Mesothelial cell of epicardium (in vitro differentiated cells): ENCODE measurements at regions not wholly inside any gene's neighbourhood (a gene's known extent, or its start where the extent isn't known, plus 50 kb on each side); places are given as distances from the start of the nearest gene placed in this dataset.
A peak's percentile ranks its signal among the peaks of the same experiment; 100 is the strongest.

Experiments used
- DNase-seq, 2 experiments: peaks; one replicate each; pipeline ENCODE4 v3.0.0; 2021; ENCODE audit warnings: low spot score in 2 of 2; ENCODE audit not compliant: unreplicated experiment in 2 of 2
- H3K27ac Mint-ChIP-seq: 2 replicates; pipeline ENCODE4 v1.8.0; 2021; ENCODE audit warnings: mixed read lengths
- H3K27me3 Mint-ChIP-seq: 2 replicates; pipeline ENCODE4 v1.8.0; 2021; ENCODE audit warnings: low read depth, mixed read lengths
- H3K36me3 Mint-ChIP-seq: 2 replicates; pipeline ENCODE4 v1.8.0; 2021; ENCODE audit warnings: mixed read lengths
- H3K4me1 Mint-ChIP-seq: 2 replicates; pipeline ENCODE4 v1.8.0; 2021; ENCODE audit warnings: mixed read lengths
- H3K4me3 Mint-ChIP-seq: 2 replicates; pipeline ENCODE4 v1.8.0; 2021; ENCODE audit warnings: mild to moderate bottlenecking, moderate library complexity, mixed read lengths
- H3K9me3 Mint-ChIP-seq: 2 replicates; pipeline ENCODE4 v1.8.0; 2021; ENCODE audit warnings: mixed read lengths
- TF ChIP-seq, protein P1 (sequence below): fragments of 200-600 bp; sonication (generic); IDR thresholded peaks from one replicate; pipeline ENCODE4 v1.5.0; 2021; ENCODE audit warnings: antibody characterized with exemption; ENCODE audit not compliant: unreplicated experiment

DNA sequence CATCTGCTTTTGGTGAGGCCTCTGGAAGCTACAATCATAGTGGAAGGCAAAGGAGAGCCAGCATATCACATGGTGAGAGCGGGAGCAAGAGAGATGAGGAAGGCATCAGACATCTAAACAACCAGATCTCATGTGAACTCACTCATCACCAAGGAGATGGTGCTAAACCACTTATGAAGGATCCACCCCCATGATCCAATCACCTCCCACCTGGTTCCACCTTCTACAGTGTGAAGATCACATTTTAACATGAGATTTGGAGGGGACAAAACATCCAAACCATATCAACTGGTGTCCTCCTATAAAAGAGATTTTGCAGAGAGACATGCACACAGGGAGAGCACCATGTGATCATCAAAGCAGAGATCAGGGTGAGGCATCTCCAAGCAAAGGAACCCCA, 578.6 kb downstream of the MATN1 start:
- TF ChIP-seq, protein P1, sequence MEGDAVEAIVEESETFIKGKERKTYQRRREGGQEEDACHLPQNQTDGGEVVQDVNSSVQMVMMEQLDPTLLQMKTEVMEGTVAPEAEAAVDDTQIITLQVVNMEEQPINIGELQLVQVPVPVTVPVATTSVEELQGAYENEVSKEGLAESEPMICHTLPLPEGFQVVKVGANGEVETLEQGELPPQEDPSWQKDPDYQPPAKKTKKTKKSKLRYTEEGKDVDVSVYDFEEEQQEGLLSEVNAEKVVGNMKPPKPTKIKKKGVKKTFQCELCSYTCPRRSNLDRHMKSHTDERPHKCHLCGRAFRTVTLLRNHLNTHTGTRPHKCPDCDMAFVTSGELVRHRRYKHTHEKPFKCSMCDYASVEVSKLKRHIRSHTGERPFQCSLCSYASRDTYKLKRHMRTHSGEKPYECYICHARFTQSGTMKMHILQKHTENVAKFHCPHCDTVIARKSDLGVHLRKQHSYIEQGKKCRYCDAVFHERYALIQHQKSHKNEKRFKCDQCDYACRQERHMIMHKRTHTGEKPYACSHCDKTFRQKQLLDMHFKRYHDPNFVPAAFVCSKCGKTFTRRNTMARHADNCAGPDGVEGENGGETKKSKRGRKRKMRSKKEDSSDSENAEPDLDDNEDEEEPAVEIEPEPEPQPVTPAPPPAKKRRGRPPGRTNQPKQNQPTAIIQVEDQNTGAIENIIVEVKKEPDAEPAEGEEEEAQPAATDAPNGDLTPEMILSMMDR = no peak
- no peak overlapping the region for H3K27ac Mint-ChIP-seq
- DNase-seq = no peak
- H3K4me1 Mint-ChIP-seq = no peaks in the 10 kb centered on the region
- H3K36me3 Mint-ChIP-seq = no peaks in the 10 kb centered on the region
- no peak overlapping the region for H3K4me3 Mint-ChIP-seq
- peaks cover 12% of the 10 kb centered on the region for H3K9me3 Mint-ChIP-seq
- peaks cover 39% of the 10 kb centered on the region for H3K27me3 Mint-ChIP-seq

DNA sequence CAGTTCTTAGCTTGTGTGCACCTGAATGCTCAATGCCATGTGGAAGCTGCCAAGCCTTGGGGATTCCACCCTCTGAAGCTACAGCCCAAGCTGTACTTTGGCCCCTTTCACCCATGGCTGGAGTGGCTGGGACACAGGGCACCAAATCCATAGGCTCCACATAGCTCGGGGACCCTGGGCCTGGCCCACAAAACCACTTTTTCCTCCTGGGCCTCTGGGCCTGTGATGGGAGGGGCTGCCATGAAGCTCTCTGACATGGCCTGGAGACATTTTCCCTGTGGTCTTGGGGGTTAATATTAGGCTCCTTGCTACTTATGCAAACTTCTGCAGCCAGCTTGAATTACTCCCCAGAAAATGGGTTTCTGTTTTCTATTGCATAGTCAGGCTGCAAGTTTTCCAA, 579.9 kb downstream of the MATN1 start:
- Mint-ChIP-seq H3K27me3 (peaks cover 37% of the 10 kb centered on the region), H3K9me3 (peaks cover 12% of the 10 kb centered on the region), H3K4me1 (no peaks in the 10 kb centered on the region), H3K27ac (no peak overlapping the region), H3K4me3 (no peak overlapping the region), H3K36me3 (no peaks in the 10 kb centered on the region)
- DNase-seq = peak in 1 of 2 experiments; percentile 26
- TF ChIP-seq, protein P1 = no peak

DNA sequence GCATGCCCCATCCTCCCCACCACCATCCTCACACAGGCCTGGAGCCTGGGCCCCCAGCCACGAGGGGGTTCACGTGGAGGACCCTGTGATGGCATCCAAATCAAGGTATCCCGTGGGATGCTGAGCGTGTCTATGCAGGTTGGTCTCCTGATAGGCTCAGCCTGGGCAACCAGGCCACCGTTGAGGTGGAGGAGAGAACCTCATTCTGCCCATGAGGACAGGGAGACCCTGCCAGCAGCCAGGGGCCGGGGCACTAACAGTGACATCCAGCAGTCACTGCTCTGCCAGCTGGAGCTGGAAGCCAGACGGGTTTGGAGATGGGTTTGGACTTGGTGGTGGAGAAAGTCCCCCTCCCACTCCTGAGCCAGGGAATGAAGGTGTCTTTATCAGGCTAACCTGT, 582.8 kb downstream of the MATN1 start:
- Mint-ChIP-seq H3K36me3 (no peaks in the 10 kb centered on the region), H3K27me3 (peaks cover 35% of the 10 kb centered on the region), H3K9me3 (peaks cover 12% of the 10 kb centered on the region), H3K27ac (no peak overlapping the region), H3K4me3 (no peak overlapping the region), H3K4me1 (no peaks in the 10 kb centered on the region)
- TF ChIP-seq, protein P1 = no peak
- peak in 1 of 2 experiments; percentile 26 for DNase-seq

DNA sequence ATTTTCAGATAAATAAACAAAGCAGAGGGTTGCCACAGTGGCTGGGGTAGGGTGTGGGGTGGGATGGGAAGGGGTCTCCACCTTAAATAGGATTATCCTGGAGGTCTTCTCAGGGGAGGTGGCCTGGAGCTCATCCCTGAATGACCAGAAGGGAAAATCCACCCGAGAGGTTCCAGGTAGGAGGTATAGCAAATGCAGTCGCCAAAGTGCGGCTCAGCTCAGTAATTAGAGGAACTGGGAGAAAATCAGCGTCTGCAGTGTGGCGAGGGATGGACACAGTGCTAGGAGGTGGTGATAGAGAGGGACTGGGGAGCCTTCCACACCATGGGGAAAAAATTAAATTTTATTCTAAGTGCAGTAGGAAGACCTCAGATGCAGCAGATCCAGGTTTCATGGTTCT, 584.5 kb downstream of the MATN1 start:
- H3K9me3 Mint-ChIP-seq = peaks cover 2% of the 10 kb centered on the region
- peaks cover 33% of the 10 kb centered on the region for H3K27me3 Mint-ChIP-seq
- TF ChIP-seq, protein P1 = no peak
- no peaks in the 10 kb centered on the region for H3K36me3 Mint-ChIP-seq
- peak in 1 of 2 experiments; percentile 19 for DNase-seq
- H3K27ac Mint-ChIP-seq = no peak overlapping the region
- H3K4me3 Mint-ChIP-seq = no peak overlapping the region
- H3K4me1 Mint-ChIP-seq = no peaks in the 10 kb centered on the region

DNA sequence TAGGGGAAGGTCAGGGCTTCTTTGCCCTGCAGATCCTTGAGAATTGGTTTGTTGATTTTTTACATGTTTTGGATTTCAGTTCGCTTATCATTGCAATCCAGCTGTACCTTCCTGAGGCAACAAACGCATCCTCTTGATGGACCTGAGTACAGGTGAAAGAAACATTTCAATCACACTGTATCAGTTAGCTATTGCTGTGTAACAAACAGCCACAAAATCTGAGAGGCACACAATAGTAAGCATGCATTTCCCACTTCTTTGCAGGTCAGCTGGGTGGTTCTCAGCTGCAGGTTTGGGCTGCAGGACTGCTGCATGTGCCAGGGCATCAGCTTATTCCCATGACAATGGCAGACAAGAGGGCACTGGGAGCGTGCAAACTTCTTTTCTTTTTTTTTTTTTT, 586.4 kb downstream of the MATN1 start:
- Mint-ChIP-seq H3K4me3 (no peak overlapping the region), H3K36me3 (no peaks in the 10 kb centered on the region), H3K27me3 (peaks cover 46% of the 10 kb centered on the region), H3K27ac (no peak overlapping the region), H3K9me3 (no peaks in the 10 kb centered on the region), H3K4me1 (no peaks in the 10 kb centered on the region)
- DNase-seq = no peak
- TF ChIP-seq, protein P1 = no peak

DNA sequence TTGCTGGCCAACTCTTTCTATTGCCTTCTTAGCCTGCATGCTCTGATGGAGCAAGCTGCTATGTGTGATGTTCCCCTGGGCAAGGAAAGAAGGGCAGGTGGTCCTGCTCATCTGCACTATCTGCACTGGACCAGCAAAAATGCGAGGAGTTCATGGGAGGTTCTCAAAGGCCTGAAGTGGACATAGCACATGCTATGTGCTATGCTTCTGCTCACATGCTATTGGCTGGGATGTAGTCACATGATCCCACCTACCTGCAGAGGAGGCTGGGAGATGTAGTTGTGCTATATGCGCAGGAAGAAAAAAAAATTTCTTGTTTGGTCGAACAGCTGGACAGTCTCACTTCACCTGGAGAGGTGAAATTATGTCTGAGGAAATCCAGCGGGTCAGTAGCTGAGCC, 587.7 kb downstream of the MATN1 start:
- Mint-ChIP-seq H3K27ac (no peak overlapping the region), H3K4me1 (no peaks in the 10 kb centered on the region)

More for the DNA sequence above, 587.7 kb downstream of the MATN1 start:
- H3K9me3 Mint-ChIP-seq = no peaks in the 10 kb centered on the region
- H3K27me3 Mint-ChIP-seq = peaks cover 58% of the 10 kb centered on the region
- DNase-seq = no peak
- no peak overlapping the region for H3K4me3 Mint-ChIP-seq
- H3K36me3 Mint-ChIP-seq = no peaks in the 10 kb centered on the region
- TF ChIP-seq, protein P1 = no peak
